ENCODE measurements at regions not wholly inside any gene's neighbourhood (a gene's known extent, or its start where the extent isn't known, plus 50 kb on each side); places are given as distances from the start of the nearest gene placed in this dataset.

DNA sequence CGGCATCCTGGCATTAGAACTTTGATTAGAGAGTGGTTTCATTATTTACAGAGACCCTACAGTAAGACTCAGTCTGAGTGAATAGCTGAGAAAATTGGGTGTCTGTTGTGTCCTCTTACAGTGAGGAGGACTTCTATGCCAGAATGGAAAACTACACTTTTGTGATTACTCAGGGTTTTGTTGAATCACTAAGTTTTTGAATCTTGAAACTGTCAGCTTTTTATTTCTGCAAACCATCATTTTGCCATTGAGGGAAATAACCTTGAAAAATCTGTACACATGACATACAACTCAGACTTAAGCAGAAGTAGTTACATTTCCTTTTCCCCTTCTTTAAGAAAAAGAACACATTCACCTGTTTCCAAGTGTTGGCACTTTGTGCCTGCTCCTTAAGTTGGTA is 117.6 kb upstream of the RASGEF1B start:
- TF ChIP-seq ARNT (IDR thresholded peaks at IDR 0.05) (no peak), CTBP1 (IDR thresholded peaks at IDR 0.05; ENCODE audit: borderline replicate concordance) (no peak)

Measured in HEK293T (cell line).